GM19395 (cell line): ENCODE measurements at regions not wholly inside any gene's neighbourhood (a gene's known extent, or its start where the extent isn't known, plus 50 kb on each side); places are given as distances from the start of the nearest gene placed in this dataset.
"Not testable (repeated sequence)": the region's sequence is repeated elsewhere in the genome, so short reads cannot be mapped to it uniquely, and the experiment has no call there.

Experiments
- ATAC-seq: cut with Tn5 transposase; IDR thresholded peaks from one replicate; pipeline ENCODE4 v1.9.1; 2021; ENCODE audit warnings: mild to moderate bottlenecking, moderate library complexity; ENCODE audit not compliant: unreplicated experiment

GRCh38 chr9:62526306-62526705, 1336.5 kb downstream of the SPATA31A7 start:
- not testable (repeated sequence) for ATAC-seq

GRCh38 chr9:62532162-62532776, 1342.4 kb downstream of the SPATA31A7 start:
- not testable (repeated sequence) for ATAC-seq

GRCh38 chr9:62532777-62533173, 1342.9 kb downstream of the SPATA31A7 start:
- ATAC-seq, result not testable (repeated sequence)

- peak; percentile 80 for ATAC-seq
Observed at GRCh38 chr9:62550539-62550938, 1360.7 kb downstream of the SPATA31A7 start.

GRCh38 chr9:62560603-62561002, 1370.8 kb downstream of the SPATA31A7 start:
- ATAC-seq, result not testable (repeated sequence)

GRCh38 chr9:62565132-62565531, 1375.3 kb downstream of the SPATA31A7 start:
- ATAC-seq, result not testable (repeated sequence)

- not testable (repeated sequence) for ATAC-seq
Observed at GRCh38 chr9:62566430-62566829, 1376.6 kb downstream of the SPATA31A7 start.

GRCh38 chr9:62597128-62597527, 1407.3 kb downstream of the SPATA31A7 start:
- not testable (repeated sequence) for ATAC-seq
